ENCODE measurements at regions not wholly inside any gene's neighbourhood (a gene's known extent, or its start where the extent isn't known, plus 50 kb on each side); places are given as distances from the start of the nearest gene placed in this dataset.

- H3K27me3 ChIP-seq: no peaks in the 10 kb centered on the region
- H3K4me3 ChIP-seq: no peak overlapping the region
- TF ChIP-seq POLR2AphosphoS5 (IDR thresholded peaks at IDR 0.05): no peak
- TF ChIP-seq CTCF (IDR thresholded peaks at IDR 0.05): no peak
- TF ChIP-seq POLR2A (IDR thresholded peaks at IDR 0.05): no peak
- no peak for TF ChIP-seq EP300 (IDR thresholded peaks at IDR 0.05)
- no peaks in the 10 kb centered on the region for H3K36me3 ChIP-seq
- H3K27ac ChIP-seq: no peak overlapping the region
- WGBS, 5 donors: 68 to 82% (median 76%) methylated on average over 2 of the region's 2 CpGs
- no peak for DNase-seq
- intact Hi-C loops (cut with DNase I; ENCODE audit: low total_unique reads): no loop called here
- no peaks in the 10 kb centered on the region for H3K4me1 ChIP-seq
- H3K9me3 ChIP-seq: no peaks in the 10 kb centered on the region
Observed at GRCh38 chr10:93254180-93254853, 180.6 kb downstream of the CYP26A1 start.

GRCh38 chr10:93255546-93255945 lies 181.9 kb downstream of the CYP26A1 start:
- TF ChIP-seq POLR2A (IDR thresholded peaks at IDR 0.05) (no peak), EP300 (IDR thresholded peaks at IDR 0.05) (no peak), POLR2AphosphoS5 (IDR thresholded peaks at IDR 0.05) (no peak), CTCF (IDR thresholded peaks at IDR 0.05) (no peak)
- Histone ChIP-seq H3K9me3 (no peaks in the 10 kb centered on the region), H3K36me3 (no peaks in the 10 kb centered on the region), H3K27ac (no peak overlapping the region), H3K27me3 (no peaks in the 10 kb centered on the region), H3K4me3 (no peak overlapping the region), H3K4me1 (no peaks in the 10 kb centered on the region)
- intact Hi-C loops (cut with DNase I; ENCODE audit: low total_unique reads): no loop called here
- WGBS, 5 donors: 84 to 93% (median 91%) methylated on average over 1 of the region's 1 CpG
- DNase-seq: no peak
